ENCODE measurements at regions not wholly inside any gene's neighbourhood (a gene's known extent, or its start where the extent isn't known, plus 50 kb on each side); places are given as distances from the start of the nearest gene placed in this dataset.

GRCh38 chr5:39825301-39825700 lies 400.5 kb upstream of the DAB2 start:
- Histone ChIP-seq H3K4ac (ENCODE audit: low read depth, low read length) (no peak overlapping the region), H2BK5ac (ENCODE audit: insufficient read length, low read length) (no peak overlapping the region), H3K9me3 (ENCODE audit: control insufficient read depth, low read depth, low read length) (no peaks in the 10 kb centered on the region), H3K18ac (ENCODE audit: insufficient read length, low read depth, low read length) (no peak overlapping the region), H3K27ac (ENCODE audit: insufficient read length, low read depth, low read length) (no peak overlapping the region), H2AFZ (ENCODE audit: low read length) (no peak overlapping the region), H4K8ac (replicated peaks; ENCODE audit: insufficient read length, low read depth, low read length) (no peak overlapping the region), H3K79me2 (ENCODE audit: insufficient read depth, low read length) (no peaks in the 10 kb centered on the region), H3K4me1 (ENCODE audit: insufficient read depth, low read length) (no peaks in the 10 kb centered on the region), H3T11ph (ENCODE audit: low read length) (no peak overlapping the region), H2BK120ac (ENCODE audit: low read depth, low read length, poor library complexity, severe bottlenecking) (no peak overlapping the region), H3K23me2 (ENCODE audit: insufficient read length, low read depth, low read length, poor library complexity, severe bottlenecking) (no peaks in the 10 kb centered on the region), H3K79me1 (ENCODE audit: insufficient read depth, low read depth, low read length, poor library complexity, severe bottlenecking) (no peaks in the 10 kb centered on the region), H2AK5ac (ENCODE audit: insufficient read length, low read length) (no peak overlapping the region), H3K23ac (ENCODE audit: insufficient read length, low read depth, low read length) (no peak overlapping the region), H4K91ac (ENCODE audit: insufficient read length, low read depth, low read length) (no peak overlapping the region), H3K56ac (ENCODE audit: insufficient read length, low read depth, low read length) (no peak overlapping the region), H3K14ac (ENCODE audit: insufficient read depth, low read length) (no peak overlapping the region), H2BK15ac (ENCODE audit: low read depth, low read length) (no peak overlapping the region), H3K27me3 (ENCODE audit: insufficient read depth, low read length) (no peaks in the 10 kb centered on the region), H3K4me2 (ENCODE audit: insufficient read depth, insufficient read length, low read length) (no peak overlapping the region), H4K20me1 (ENCODE audit: control insufficient read depth, insufficient read depth, insufficient read length) (no peaks in the 10 kb centered on the region), H2BK20ac (ENCODE audit: low read depth, low read length, poor library complexity, severe bottlenecking) (no peak overlapping the region), H2BK12ac (ENCODE audit: insufficient read length, low read depth, low read length) (no peak overlapping the region), H3K9ac (ENCODE audit: extremely low read depth, insufficient read length, low read length) (no peak overlapping the region), H4K5ac (ENCODE audit: insufficient read length, low read depth, low read length) (no peak overlapping the region)
- Mint-ChIP-seq H3K4me1 (no peaks in the 10 kb centered on the region), H3K27ac (no peak overlapping the region), H3K4me3 (no peak overlapping the region), H3K36me3 (ENCODE audit: insufficient read depth in 1 of 3, low read depth in 3 of 3) (no peaks in the 10 kb centered on the region; a peak in 1 of 7 replicates), H3K9me3 (no peaks in the 10 kb centered on the region), H3K27me3 (ENCODE audit: low read depth) (no peaks in the 10 kb centered on the region)
- TF ChIP-seq, protein P1, sequence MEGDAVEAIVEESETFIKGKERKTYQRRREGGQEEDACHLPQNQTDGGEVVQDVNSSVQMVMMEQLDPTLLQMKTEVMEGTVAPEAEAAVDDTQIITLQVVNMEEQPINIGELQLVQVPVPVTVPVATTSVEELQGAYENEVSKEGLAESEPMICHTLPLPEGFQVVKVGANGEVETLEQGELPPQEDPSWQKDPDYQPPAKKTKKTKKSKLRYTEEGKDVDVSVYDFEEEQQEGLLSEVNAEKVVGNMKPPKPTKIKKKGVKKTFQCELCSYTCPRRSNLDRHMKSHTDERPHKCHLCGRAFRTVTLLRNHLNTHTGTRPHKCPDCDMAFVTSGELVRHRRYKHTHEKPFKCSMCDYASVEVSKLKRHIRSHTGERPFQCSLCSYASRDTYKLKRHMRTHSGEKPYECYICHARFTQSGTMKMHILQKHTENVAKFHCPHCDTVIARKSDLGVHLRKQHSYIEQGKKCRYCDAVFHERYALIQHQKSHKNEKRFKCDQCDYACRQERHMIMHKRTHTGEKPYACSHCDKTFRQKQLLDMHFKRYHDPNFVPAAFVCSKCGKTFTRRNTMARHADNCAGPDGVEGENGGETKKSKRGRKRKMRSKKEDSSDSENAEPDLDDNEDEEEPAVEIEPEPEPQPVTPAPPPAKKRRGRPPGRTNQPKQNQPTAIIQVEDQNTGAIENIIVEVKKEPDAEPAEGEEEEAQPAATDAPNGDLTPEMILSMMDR (conservative IDR thresholded peaks at IDR 0.05), result no peak
- DNase-seq, result no peak
- no CpG with 5 or more reads among the region's 3 CpGs for WGBS (ENCODE audit: extremely low coverage, insufficient read length, low lambda C conversion rate)

Data from H9 (cell line).